Umbilical cord (tissue), 1 donor: ENCODE measurements at regions not wholly inside any gene's neighbourhood (a gene's known extent, or its start where the extent isn't known, plus 50 kb on each side); places are given as distances from the start of the nearest gene placed in this dataset.
A peak's percentile ranks its signal among the peaks of the same experiment; 100 is the strongest.

Experiments
- DNase-seq: peaks from one replicate; pipeline ENCODE4 v3.0.0-alpha.2; 2015; ENCODE audit warnings: low spot score

DNA sequence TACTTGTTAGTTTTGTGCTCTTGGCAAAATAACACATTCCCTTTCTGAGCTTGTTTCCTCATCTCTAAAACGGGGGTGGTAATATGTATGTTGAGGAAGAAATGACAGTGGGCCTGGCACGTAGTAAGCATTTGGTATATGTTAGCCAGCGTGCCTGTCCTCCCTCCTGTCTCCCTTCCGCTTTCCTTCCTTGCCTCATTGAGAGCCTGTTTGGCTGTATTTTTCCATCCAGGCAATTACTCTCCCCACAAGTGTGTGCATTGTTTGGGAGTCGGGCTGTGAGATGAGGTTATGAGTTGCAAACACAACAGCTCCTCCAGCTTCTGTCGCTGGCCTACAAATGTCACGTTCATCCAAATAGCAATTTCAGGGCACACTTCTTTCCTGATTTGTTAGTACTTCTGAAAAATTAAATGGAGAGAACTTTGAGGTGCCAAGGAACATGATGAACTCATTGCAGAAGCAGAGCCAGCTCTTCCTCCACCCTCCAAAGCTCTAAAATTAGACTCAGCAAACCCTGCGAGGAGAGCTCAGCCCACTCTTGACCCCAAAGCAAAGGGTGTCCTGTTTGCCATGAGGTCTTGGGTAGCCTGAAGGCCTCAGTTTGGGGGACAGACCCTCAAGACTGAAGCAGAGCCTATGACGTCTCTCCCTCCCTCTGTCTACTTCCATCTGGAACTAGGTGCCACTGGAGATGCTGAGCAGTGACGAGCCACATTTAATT is 50.7 kb upstream of the TOX2 start:
- no peak for DNase-seq

DNA sequence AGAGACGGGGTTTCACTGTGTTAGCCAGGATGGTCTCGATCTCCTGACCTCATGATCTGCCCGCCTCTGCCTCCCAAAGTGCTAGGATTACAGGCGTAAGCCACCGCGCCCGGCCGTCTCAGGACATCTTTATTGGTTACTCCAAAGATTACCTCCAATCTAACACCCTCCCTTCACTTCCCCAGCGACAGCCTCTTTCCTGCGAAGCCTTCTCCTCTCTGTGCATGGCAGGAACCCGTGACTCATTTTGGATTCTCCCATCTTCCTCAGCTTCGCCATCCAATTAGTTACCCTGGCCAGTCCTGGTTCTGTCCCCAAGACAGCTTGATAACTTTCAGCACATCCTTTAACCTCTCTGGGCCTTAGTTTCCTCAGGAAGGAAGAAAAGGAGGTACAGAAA is 51.3 kb upstream of the TOX2 start:
- DNase-seq: no peak

DNA sequence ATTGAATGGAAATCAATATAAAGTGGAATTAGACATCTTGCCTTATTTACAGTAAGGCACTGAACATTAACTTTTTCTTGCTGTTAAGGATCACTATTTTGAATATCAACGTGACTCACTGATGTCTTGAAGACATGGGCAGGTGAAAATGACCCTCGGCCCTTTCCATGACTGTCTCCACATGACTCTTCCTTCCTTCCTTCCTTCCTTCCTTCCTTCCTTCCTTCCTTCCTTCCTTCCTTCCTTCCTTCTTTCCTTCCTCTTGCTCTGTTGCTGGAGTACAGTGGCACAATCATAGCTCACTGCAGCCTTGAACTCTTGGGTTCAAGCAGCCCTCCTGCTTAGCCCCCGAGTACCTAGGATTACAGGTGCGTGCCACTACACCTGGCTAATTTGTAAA is 52.2 kb upstream of the TOX2 start:
- no peak for DNase-seq

DNA sequence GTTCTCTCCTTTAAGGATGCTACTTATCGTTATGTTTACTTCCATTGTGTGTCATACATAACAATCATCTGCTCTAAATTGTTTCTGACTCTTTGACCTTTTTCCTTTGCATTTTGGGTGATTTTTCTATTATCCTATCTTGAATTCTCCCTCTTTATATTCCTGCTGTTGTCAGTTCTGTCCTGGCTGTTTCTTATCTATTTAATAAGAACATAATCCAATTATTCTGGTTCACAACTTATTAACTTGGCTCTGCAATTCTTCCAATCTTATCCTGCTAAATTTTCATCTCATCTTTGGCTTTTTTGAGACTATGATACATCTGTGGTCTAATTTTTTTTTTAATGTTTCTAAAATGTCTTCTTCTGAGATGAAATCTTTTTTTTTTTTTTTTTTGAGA is 54.7 kb upstream of the TOX2 start:
- no peak for DNase-seq

DNA sequence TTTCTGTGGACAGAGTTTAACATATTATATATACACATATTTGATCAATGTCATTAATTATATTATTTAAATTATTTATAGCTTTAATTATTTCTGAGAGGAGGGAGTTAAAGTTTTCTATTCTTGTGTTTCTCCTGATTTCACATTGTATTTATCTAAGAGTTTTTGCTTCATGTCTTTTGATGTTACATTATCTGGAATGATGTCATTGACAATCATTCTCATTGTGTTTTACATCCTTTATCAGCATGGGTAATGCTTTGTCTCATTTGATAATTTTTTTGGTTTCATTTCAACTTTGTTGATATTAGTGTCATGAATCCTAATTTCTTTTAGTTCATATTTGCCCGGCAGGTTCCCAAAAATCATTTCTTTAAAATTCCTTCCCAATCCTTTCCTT is 56.7 kb upstream of the TOX2 start:
- DNase-seq: no peak

DNA sequence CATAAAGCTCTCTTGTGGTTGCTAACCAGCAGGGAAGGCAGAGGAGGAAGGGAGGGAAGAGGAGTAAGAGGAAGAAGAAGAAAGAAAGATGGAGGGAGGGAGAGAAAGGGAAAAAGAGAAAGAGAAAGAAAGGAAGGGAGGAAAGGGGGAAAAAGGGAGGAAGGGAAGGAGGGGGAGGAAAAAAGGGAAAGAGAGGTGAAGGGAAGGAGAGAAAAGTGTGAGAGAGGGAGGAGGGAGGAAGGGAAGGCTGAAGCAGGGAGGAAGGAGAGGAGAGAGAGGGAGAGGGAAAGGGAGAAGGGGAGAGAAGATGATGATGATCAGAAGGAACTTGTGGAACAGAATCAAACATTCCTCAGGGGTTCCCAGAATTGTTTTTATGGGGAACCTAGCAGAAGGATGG is 57.5 kb upstream of the TOX2 start:
- DNase-seq: no peak

DNA sequence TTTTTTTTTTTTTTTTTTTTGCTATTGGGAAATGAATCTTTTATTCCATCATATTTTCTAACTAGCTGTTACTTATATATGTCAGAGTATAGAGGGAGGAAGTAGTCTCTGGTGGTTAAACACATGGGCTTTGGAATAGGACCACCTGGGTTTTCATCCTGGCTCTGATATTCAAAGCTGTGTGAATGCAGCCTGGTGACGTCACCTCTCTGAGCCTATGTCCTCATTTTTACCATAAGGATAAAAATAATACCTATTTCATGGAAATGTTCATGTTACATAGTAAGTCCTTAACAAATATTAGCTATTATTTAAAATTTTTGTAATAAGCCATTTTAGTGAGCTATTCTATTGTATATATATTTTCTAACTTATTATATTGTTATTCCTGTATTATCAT is 58.8 kb upstream of the TOX2 start:
- no peak for DNase-seq

DNA sequence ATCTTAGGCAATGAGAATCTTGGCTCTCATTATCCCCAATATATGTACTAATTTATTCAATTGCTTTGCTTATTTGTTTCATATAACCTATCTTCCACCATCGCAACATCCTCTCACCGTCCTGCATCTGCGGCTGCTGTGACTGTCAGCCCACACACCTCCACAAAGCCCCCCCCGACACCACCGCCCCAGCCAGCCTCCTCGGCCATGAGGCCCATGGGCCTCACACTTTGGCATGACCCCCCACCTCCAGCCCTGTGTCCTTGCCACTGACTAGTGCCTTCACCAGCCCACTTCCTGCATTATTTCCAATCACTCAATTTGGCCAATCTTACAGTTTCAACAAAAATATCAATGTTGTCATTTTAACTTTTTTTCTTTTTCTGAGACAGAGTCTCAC is 60.7 kb upstream of the TOX2 start:
- DNase-seq: no peak

DNA sequence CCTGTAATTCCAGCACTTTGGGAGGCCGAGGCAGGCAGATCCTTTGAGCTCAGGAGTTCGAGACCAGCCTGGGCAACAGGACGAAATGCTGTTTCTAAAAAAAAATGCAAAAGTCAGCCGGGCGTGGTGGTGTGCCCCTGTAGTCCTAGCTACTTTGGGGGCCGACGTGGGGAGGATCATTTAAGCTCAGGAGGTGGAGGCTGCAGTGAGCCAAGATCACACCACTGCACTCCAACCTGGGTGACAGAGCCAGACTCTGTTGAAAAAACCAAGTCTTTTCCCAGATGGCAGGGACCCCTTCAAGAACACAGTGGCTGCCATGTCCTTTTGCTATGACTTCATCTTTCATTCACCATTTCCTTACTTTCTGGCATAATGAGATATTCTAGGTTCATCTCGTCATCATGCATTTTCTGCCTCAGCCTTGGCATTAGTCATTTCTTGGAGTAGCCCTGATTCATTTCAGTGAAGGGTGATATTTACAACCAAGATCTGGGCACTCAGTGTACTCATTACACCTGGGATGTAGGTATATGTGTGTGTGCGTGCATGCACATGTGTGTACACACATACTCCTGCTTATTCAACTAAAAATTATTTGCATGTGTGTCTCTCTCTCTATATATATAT is 61.4 kb upstream of the TOX2 start:
- DNase-seq: no peak

DNA sequence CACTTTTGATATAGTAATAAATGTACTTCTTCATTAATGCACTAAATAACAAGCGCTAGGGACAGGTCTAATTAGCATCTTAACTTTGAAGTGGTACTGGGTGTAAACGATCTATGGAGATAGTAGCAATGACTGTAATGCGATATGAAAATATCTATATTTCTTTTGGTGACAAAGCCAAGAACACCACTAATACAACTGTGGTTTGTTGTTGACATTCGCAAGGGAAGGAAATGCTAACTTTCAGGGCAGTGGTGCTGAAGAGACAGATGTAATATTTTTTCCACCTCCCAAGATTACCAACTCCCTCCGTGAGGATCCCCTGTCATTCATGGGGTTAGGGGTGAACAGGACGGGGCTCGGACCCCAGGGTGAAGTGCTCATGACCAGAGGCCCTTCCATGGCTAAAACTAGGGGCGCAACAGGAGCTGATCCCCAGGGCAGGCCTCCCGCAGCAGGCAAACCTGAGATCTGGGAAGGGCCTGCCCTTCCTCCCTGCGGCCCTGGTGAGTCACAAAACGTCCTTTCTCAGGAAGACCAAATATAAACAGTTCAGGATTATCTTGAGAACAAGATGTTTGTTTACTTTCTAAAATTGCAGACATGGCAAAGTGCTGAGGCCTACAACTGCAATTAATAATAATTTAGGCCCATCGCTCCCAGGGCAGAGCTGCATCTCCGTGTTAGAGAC is 65.0 kb upstream of the TOX2 start:
- DNase-seq: no peak

DNA sequence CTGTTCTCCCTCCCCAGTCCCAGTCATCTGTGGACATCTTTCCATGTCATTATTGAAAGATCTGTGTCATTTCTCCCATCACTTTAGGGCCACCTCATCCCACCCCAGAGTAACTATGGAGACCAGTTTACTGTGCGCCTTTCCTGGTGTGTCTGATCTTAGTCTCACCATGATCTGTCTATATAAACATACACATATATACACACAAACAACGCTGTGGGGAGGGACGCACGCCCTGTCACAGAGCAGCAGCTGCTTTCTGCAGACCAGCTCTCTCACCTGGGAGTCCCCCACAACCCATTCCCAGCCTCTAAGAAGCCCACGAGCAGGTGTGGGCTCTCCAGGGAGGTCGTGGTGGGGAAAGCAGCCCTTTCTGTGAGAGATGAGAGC is 68.1 kb upstream of the TOX2 start:
- DNase-seq: no peak

DNA sequence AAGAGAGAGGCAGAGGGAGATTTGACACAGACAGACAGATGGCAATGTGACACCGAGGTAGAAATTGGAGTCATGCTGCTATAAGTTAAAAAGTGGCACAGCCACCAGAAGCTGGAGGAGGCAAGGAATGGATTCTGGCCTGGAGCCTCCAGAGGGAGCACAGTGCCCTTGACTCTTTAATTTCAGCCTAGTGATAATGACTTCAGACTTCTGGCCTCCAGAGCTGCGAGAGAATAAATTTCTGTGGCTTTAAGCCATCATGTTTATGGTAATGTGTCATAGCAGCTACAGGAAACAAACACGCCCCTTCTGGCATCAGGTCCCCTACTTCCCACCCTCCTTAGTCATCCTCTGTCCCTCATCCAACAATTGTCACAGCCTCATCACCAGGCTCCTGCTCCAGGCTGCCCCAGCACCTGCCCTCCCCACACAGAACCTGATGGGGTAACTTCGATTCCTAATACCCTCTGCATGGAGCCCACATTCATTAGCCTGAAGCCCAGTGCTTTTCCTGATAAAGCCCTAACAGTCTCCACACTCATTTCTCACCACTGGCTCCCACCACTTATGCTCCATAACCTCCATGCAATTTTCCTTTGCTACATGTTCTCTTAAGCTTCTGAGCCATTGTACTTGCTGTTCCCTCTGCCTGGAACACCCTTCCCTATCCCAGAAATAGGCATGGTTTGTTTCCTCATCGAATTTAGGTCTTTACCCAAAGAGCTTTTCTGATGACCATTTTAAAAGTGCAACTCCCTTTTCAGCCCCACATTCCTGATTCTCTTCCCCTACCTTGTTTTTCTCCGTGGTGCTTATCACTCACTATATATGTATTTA is 69.7 kb upstream of the TOX2 start:
- DNase-seq: peak; percentile 42

DNA sequence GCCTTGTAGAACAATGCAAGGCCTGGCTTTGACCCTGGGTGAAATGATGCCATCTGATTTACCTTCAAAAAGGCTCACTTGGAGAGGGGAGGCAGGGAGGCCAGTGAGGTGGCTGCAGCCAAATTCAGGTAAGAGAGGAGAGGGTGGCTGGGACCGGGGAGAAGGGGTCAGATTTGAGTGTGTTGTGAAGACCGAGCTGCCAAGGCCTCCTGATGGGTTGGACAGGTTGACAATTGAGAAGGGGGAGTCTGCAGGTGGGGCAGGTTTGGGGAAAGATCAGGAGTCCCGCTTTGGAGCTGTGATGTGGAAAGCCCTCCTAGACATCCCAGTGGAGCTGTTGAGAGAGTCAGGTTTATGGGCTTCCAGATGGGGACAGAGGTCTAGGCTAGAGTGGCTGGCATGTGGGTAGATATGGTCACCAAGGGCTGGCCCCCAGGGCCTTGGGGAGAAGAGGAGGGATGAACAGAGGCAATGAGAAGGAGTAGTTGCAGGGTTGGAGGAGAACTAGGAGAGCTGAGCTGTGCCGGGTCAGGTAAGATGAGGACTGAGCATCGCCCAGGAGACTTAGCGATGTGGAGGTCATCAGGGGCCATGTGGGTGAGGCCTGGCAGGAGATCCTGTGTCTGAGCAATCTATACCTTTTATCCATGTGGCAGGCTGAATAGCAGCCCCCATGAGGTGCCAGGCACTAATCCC is 70.5 kb upstream of the TOX2 start:
- DNase-seq: no peak

DNA sequence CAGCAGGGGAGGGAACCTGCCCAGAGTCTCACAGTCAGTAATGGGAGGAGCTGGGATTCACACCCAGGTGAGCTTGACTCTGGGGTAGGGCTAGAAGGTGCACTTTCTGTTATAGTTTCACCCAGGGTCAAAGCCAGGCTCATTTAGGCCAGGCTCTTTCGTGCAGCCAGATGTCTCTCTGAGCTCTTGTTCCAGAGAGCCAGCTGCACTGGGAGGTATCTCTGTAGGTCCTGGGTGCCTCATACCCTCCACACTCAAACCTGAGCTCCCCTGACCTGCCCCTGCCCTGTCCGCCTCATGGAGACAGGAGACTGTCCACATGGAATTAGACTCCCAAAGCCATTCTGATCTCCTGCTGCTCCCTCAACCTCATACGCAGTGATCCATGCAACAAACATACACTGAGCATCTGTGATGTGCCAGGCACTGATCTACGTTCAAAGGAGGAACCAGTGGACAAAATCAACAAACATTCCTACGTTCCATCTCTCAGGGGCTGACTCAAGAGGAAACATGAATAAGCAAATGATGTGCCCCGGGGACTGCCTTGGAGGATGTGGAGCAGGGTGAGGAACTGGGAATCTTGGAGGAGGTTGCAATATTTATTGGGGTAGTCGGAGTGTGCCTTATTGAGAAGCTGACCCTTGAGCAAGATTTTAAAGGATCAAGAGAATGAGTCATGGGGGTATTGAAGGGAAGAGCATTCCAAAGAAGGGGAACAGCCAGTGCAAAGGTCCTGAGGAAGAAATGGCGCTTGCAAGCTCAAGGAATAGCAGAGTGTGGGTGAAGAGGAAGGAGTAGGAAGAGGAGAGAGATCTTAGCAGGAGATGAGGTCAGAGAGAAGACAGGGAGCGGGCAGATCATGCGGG is 71.3 kb upstream of the TOX2 start:
- no peak for DNase-seq

DNA sequence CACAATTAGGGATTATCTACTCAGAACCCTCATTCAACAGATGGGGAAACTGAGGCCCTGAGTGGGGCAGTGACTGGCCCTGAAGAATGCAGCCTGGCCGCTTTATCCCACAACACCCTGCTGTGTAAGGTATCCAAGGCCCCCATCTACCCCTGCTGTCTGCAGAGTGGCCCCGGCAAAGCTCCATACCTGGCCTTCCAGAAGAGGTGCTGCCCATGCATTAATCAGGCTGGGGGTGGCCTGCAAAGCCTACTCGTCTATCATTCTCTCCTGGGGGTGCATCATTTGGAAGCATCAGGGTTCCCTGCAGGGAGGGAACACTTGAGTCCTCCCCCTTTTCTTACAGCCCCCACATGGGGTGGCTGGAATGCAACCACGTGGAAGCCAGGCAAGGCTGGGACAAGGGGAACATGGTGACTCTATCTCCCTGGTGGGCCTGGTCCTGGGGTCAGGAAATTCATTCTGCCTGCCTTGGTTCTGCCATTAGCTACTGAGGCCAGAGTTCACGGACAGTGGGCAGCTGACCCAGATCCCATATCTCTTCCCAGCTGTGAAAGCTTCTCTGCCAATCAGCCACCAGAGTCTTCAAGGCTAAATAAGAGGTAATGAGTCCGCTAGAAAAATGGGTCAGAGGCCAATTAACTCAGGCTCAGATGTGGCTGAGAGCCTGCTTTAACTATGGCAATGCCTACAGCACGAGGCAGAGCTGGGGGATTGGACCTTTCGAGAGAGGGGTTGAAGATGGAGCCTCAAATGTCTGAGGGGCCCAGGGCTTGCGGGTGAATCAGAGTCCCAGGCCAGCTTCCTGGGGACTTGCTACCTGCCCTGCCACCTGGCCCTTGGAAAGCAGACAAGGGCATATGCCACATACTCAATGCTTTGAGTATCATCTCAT is 72.3 kb upstream of the TOX2 start:
- no peak for DNase-seq

DNA sequence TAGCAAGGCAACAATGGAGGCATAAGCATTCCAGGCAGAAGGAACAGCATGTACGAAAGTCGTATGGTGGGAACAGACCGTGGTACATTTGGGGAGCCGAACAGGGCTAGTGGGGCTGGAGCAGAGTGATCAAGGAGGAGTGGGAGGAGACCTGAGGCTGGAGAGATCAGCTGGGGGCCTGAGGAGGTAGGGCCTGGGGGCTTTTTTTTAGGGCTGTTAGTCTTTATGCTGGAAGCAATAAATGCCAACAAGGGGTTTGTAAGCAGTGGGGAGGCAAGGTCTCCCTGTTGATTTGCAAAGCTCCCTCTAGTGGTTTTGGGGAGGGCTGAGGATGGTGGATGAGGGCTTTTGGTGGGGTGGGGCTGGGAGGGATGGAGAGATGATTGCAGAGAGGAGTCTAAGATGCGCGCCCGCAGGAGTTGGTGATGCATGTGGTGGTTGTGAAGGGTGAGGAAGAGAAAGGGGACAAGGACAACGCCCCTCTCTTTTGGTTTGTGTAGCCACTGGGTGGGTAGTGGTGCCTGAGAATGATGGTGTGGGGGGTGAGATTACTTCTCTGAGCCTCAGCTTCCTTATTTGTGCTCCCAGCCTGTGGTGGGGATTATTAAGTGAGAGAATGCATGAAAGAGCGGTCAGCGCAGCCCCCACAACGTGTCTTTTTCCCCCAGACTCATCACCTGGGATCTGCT is 74.1 kb upstream of the TOX2 start:
- DNase-seq: no peak

DNA sequence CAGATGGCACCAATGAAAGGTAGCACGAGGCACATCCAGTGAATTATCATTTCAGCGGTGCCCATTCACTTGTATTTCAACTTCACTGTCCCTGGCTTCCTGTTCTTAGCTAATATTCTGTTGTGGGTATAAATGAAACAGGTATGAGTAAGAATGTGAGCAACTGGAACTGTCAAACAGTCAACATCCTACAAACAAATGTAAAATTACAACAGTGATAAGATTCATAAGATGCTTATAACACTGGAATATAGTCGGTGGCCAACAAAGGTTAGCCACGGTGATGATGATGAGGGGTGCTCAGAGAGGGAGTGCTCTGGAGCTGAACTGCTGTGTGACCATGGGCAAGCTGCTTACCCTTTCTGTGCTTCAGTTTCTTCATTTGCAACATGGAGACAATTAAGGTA is 74.9 kb upstream of the TOX2 start:
- DNase-seq: no peak

DNA sequence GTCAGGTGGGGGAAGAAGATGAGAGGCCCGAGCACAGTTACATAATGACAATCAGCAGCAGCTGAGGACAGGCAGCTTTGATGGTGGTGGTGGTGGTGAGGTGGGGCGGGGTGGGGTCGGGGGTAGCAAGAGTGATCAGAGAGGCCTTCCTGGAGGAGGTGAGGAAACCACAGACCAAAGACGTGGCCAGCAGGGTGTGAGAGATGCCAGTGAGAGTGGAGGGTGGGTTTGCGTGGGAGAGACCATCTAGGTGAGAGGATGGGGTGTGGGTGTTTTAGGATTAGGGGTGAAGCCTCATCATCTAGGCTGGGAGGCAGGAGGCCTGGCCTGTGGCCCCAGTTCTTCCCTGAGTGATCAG is 76.0 kb upstream of the TOX2 start:
- DNase-seq: no peak
